H9 (cell line): ENCODE measurements at regions not wholly inside any gene's neighbourhood (a gene's known extent, or its start where the extent isn't known, plus 50 kb on each side); places are given as distances from the start of the nearest gene placed in this dataset.

Source experiments
- DNase-seq: peaks from one replicate; pipeline ENCODE4 v3.0.0-alpha.2; 2017
- H2AFZ ChIP-seq: one replicate; pipeline ENCODE4 v1.6.1; 2013; ENCODE audit warnings: mild to moderate bottlenecking, low read length, control low read depth, moderate library complexity
- H2AK5ac ChIP-seq: 2 replicates; pipeline ENCODE4 v1.6.1; 2013; ENCODE audit warnings: low read length, control low read depth, mixed read lengths; ENCODE audit not compliant: insufficient read length
- H2BK120ac ChIP-seq: one replicate; pipeline ENCODE4 v1.6.1; 2013; ENCODE audit warnings: low read depth, mild to moderate bottlenecking, low read length, control low read depth, inconsistent platforms; ENCODE audit not compliant: poor library complexity, severe bottlenecking
- H2BK12ac ChIP-seq: 2 replicates; pipeline ENCODE4 v1.6.1; 2013; ENCODE audit warnings: low read length, control low read depth, mixed read lengths, low read depth; ENCODE audit not compliant: insufficient read length
- H2BK15ac ChIP-seq: 2 replicates; pipeline ENCODE4 v1.6.1; 2013; ENCODE audit warnings: low read depth, low read length, control low read depth
- H2BK20ac ChIP-seq: one replicate; pipeline ENCODE4 v1.6.1; 2013; ENCODE audit warnings: low read depth, mild to moderate bottlenecking, low read length, control low read depth, inconsistent platforms; ENCODE audit not compliant: poor library complexity, severe bottlenecking
- H2BK5ac ChIP-seq: 2 replicates; pipeline ENCODE4 v1.6.1; 2013; ENCODE audit warnings: low read length, control low read depth, mixed read lengths; ENCODE audit not compliant: insufficient read length
- H3K14ac ChIP-seq: 2 replicates; pipeline ENCODE4 v1.6.1; 2013; ENCODE audit warnings: low read length, control low read depth; ENCODE audit not compliant: insufficient read depth
- H3K18ac ChIP-seq: 2 replicates; pipeline ENCODE4 v1.6.1; 2013; ENCODE audit warnings: low read depth, mild to moderate bottlenecking, mixed read lengths, low read length, control low read depth; ENCODE audit not compliant: insufficient read length
- H3K23ac ChIP-seq: 2 replicates; pipeline ENCODE4 v1.6.1; 2013; ENCODE audit warnings: low read length, control low read depth, mixed read lengths, low read depth; ENCODE audit not compliant: insufficient read length
- H3K23me2 ChIP-seq: 2 replicates; pipeline ENCODE4 v1.6.1; 2013; ENCODE audit warnings: low read depth, mild to moderate bottlenecking, mixed read lengths, low read length, control low read depth; ENCODE audit not compliant: insufficient read length, poor library complexity, severe bottlenecking
- H3K27ac ChIP-seq: 2 replicates; pipeline ENCODE4 v1.5.1; 2013; ENCODE audit warnings: low read length, control low read depth, mixed read lengths, low read depth; ENCODE audit not compliant: insufficient read length
- H3K27me3 ChIP-seq: 2 replicates; pipeline ENCODE4 v1.6.1; 2013; ENCODE audit warnings: low read length, control low read depth, inconsistent platforms; ENCODE audit not compliant: insufficient read depth
- H3K4ac ChIP-seq: 2 replicates; pipeline ENCODE4 v1.6.1; 2013; ENCODE audit warnings: low read depth, mild to moderate bottlenecking, control low read depth, inconsistent platforms, low read length, moderate library complexity
- H3K4me1 ChIP-seq: 2 replicates; pipeline ENCODE4 v1.6.1; 2013; ENCODE audit warnings: low read length, control low read depth, inconsistent platforms; ENCODE audit not compliant: insufficient read depth
- H3K4me2 ChIP-seq: 2 replicates; pipeline ENCODE4 v1.6.1; 2013; ENCODE audit warnings: low read length, control low read depth, mixed read lengths; ENCODE audit not compliant: insufficient read length, insufficient read depth
- H3K56ac ChIP-seq: 2 replicates; pipeline ENCODE4 v1.6.1; 2013; ENCODE audit warnings: low read depth, mild to moderate bottlenecking, mixed read lengths, low read length, control low read depth; ENCODE audit not compliant: insufficient read length
- H3K79me1 ChIP-seq: 2 replicates; pipeline ENCODE4 v1.6.1; 2013; ENCODE audit warnings: low read depth, mild to moderate bottlenecking, moderate library complexity, low read length, control low read depth, inconsistent platforms; ENCODE audit not compliant: insufficient read depth, poor library complexity, severe bottlenecking
- H3K79me2 ChIP-seq: 2 replicates; pipeline ENCODE4 v1.6.1; 2013; ENCODE audit warnings: low read length, control low read depth, inconsistent platforms; ENCODE audit not compliant: insufficient read depth
- H3K9ac ChIP-seq: 2 replicates; pipeline ENCODE4 v1.6.1; 2013; ENCODE audit warnings: low read length, control low read depth, mixed read lengths; ENCODE audit not compliant: insufficient read length; ENCODE audit errors: extremely low read depth
- H3K9me3 ChIP-seq: one replicate; pipeline ENCODE4 v1.6.1; 2013; ENCODE audit warnings: low read depth, low read length, inconsistent platforms; ENCODE audit not compliant: control insufficient read depth
- H3T11ph ChIP-seq: one replicate; pipeline ENCODE4 v1.6.1; 2013; ENCODE audit warnings: mild to moderate bottlenecking, low read length, control low read depth, inconsistent platforms
- H4K20me1 ChIP-seq: one replicate; pipeline ENCODE4 v1.6.1; 2013; ENCODE audit not compliant: control insufficient read depth, insufficient read length, insufficient read depth
- H4K5ac ChIP-seq: 2 replicates; pipeline ENCODE4 v1.6.1; 2013; ENCODE audit warnings: low read depth, mild to moderate bottlenecking, mixed read lengths, low read length, control low read depth; ENCODE audit not compliant: insufficient read length
- H4K8ac ChIP-seq: replicated peaks from 2 replicates; pipeline ENCODE4 v1.6.1; 2013; ENCODE audit warnings: low read length, control low read depth, mixed read lengths, low read depth; ENCODE audit not compliant: insufficient read length
- H4K91ac ChIP-seq: 2 replicates; pipeline ENCODE4 v1.6.1; 2013; ENCODE audit warnings: low read depth, mild to moderate bottlenecking, moderate library complexity, mixed read lengths, low read length, control low read depth; ENCODE audit not compliant: insufficient read length
- H3K27ac Mint-ChIP-seq, 3 experiments: 2 replicates in 2 of 3; 3 replicates in 1 of 3; pipeline ENCODE4 v1.8.0; 2020 to 2021; ENCODE audit warnings: mixed read lengths in 3 of 3, mild to moderate bottlenecking in 1 of 3, moderate library complexity in 1 of 3
- H3K27me3 Mint-ChIP-seq: 2 replicates; pipeline ENCODE4 v1.8.0; 2021; ENCODE audit warnings: low read depth, mild to moderate bottlenecking, moderate library complexity, mixed read lengths
- H3K36me3 Mint-ChIP-seq, 3 experiments: 2 replicates in 2 of 3; 3 replicates in 1 of 3; pipeline ENCODE4 v1.8.0; 2020 to 2021; ENCODE audit warnings: low read depth in 3 of 3, mixed read lengths in 3 of 3; ENCODE audit not compliant: insufficient read depth in 1 of 3
- H3K4me1 Mint-ChIP-seq, 2 experiments: 2 replicates each; pipeline ENCODE4 v1.8.0; 2020; ENCODE audit warnings: mixed read lengths in 2 of 2
- H3K4me3 Mint-ChIP-seq, 2 experiments: 2 replicates in 1 of 2; 3 replicates in 1 of 2; pipeline ENCODE4 v1.8.0; 2020 to 2021; ENCODE audit warnings: mild to moderate bottlenecking in 2 of 2, mixed read lengths in 2 of 2, moderate library complexity in 1 of 2
- H3K9me3 Mint-ChIP-seq, 2 experiments: 2 replicates in 1 of 2; 3 replicates in 1 of 2; pipeline ENCODE4 v1.8.0; 2020; ENCODE audit warnings: mild to moderate bottlenecking in 2 of 2, mixed read lengths in 2 of 2, moderate library complexity in 1 of 2
- WGBS: extraction: QIAGEN DNeasy Blood & Tissue Kit; methylation state at CpG from one replicate; pipeline ENCODE4 v1.1.7; 2013; ENCODE audit warnings: missing lambda C conversion rate, low lambda C conversion rate, mixed read lengths; ENCODE audit not compliant: insufficient read length; ENCODE audit errors: extremely low coverage; 5-methylcytosine and 5-hydroxymethylcytosine counted together
- TF ChIP-seq, protein P1 (sequence below): fragments of 200-600 bp; sonication (generic); conservative IDR thresholded peaks from 3 replicates; pipeline ENCODE4 v1.8.0; 2021; ENCODE audit warnings: antibody characterized with exemption, mild to moderate bottlenecking

DNA sequence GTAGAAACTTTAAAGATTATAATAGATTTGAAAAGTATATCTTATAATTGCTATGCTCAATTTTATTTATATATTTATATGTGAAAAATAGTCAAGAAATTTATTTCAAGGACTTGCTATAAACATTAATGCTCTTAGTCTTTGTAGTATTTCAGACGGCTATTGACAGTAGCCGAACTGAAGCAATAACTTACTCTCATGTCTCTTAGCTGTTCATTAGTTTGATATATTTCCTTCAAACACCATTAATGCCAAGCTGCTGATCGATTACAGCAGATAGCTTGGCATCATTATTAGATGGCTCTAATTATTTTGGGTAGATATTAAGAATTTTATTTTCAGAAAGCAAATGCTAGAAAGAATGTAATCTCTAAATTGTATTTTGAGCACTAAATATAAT, 1151.5 kb upstream of the SPRY2 start:
- Histone ChIP-seq H3K79me1 (no peaks in the 10 kb centered on the region), H3K27ac (no peak overlapping the region), H3K14ac (no peak overlapping the region), H4K20me1 (no peaks in the 10 kb centered on the region), H2AK5ac (no peak overlapping the region), H3K23me2 (no peaks in the 10 kb centered on the region), H3K56ac (no peak overlapping the region), H2BK15ac (no peak overlapping the region), H4K8ac (no peak overlapping the region), H3K4ac (no peak overlapping the region), H3K4me2 (no peak overlapping the region), H2BK5ac (no peak overlapping the region), H2BK120ac (no peak overlapping the region), H3K79me2 (no peaks in the 10 kb centered on the region), H3T11ph (no peak overlapping the region), H3K18ac (no peak overlapping the region), H2BK20ac (no peak overlapping the region), H2BK12ac (no peak overlapping the region), H3K4me1 (no peaks in the 10 kb centered on the region), H2AFZ (no peak overlapping the region), H3K23ac (no peak overlapping the region), H3K27me3 (no peaks in the 10 kb centered on the region), H3K9ac (no peak overlapping the region), H3K9me3 (no peaks in the 10 kb centered on the region), H4K5ac (no peak overlapping the region), H4K91ac (no peak overlapping the region)
- Mint-ChIP-seq H3K9me3 (no peaks in the 10 kb centered on the region), H3K27me3 (no peaks in the 10 kb centered on the region), H3K4me3 (no peak overlapping the region), H3K4me1 (peaks cover 5% of the 10 kb centered on the region in 2 experiments; a peak in 2 of 4 replicates), H3K36me3 (no peaks in the 10 kb centered on the region), H3K27ac (no peak overlapping the region)
- no peak for DNase-seq
- WGBS: no CpG with 5 or more reads among the region's 3 CpGs
- TF ChIP-seq, protein P1, sequence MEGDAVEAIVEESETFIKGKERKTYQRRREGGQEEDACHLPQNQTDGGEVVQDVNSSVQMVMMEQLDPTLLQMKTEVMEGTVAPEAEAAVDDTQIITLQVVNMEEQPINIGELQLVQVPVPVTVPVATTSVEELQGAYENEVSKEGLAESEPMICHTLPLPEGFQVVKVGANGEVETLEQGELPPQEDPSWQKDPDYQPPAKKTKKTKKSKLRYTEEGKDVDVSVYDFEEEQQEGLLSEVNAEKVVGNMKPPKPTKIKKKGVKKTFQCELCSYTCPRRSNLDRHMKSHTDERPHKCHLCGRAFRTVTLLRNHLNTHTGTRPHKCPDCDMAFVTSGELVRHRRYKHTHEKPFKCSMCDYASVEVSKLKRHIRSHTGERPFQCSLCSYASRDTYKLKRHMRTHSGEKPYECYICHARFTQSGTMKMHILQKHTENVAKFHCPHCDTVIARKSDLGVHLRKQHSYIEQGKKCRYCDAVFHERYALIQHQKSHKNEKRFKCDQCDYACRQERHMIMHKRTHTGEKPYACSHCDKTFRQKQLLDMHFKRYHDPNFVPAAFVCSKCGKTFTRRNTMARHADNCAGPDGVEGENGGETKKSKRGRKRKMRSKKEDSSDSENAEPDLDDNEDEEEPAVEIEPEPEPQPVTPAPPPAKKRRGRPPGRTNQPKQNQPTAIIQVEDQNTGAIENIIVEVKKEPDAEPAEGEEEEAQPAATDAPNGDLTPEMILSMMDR: no peak
